H1 (cell line): ENCODE measurements at regions not wholly inside any gene's neighbourhood (a gene's known extent, or its start where the extent isn't known, plus 50 kb on each side); places are given as distances from the start of the nearest gene placed in this dataset.
A peak's percentile ranks its signal among the peaks of the same experiment; 100 is the strongest.

Experiments
- CTCF ChIA-PET: fragments of 300-600 bp; sonication (Branson Sonifier 250); formaldehyde crosslinking; loops from one replicate; lab custom pipeline; 2021; ENCODE audit not compliant: partially characterized antibody; lab: Charles Lee
- POLR2A ChIA-PET: fragments of 300-600 bp; sonication (Branson Sonifier 250); formaldehyde crosslinking; loops from one replicate; lab custom pipeline; 2021; ENCODE audit warnings: inconsistent platforms; ENCODE audit not compliant: partially characterized antibody; lab: Charles Lee
- DNase-seq, 2 experiments: peaks; one replicate each; pipeline versions ENCODE4 v3.0.0 to v3.0.0-alpha.2; 2010 to 2022; ENCODE audit warnings: low spot score in 2 of 2, low read depth in 1 of 2, mixed read lengths in 1 of 2
- FAIRE-seq: peaks from 2 replicates; lab custom pipeline; 2011; peaks lifted over from hg19 to GRCh38; lab: Jason Lieb, UNC
- H2AFZ ChIP-seq: 2 replicates; pipeline ENCODE4 v1.8.1; 2012; ENCODE audit warnings: low read length, inconsistent platforms
- H2AK5ac ChIP-seq: 2 replicates; pipeline ENCODE4 v1.6.1; 2013; ENCODE audit warnings: low read depth, low read length
- H2BK120ac ChIP-seq: replicated peaks from 2 replicates; pipeline ENCODE3; 2013; ENCODE audit warnings: low read depth, low read length, inconsistent platforms
- H2BK12ac ChIP-seq: 2 replicates; pipeline ENCODE4 v1.6.1; 2013; ENCODE audit warnings: low read depth, low read length
- H2BK15ac ChIP-seq: 2 replicates; pipeline ENCODE4 v1.6.1; 2013; ENCODE audit warnings: low read length
- H2BK20ac ChIP-seq: 2 replicates; pipeline ENCODE4 v1.6.1; 2013; ENCODE audit warnings: low read length
- H2BK5ac ChIP-seq: 2 replicates; pipeline ENCODE4 v1.6.1; 2013; ENCODE audit warnings: low read depth, low read length
- H3K14ac ChIP-seq: 2 replicates; pipeline ENCODE4 v1.6.1; 2013; ENCODE audit warnings: inconsistent platforms; ENCODE audit not compliant: insufficient read length
- H3K18ac ChIP-seq: 2 replicates; pipeline ENCODE4 v1.6.1; 2013; ENCODE audit warnings: low read length; ENCODE audit errors: extremely low read depth
- H3K23ac ChIP-seq: 2 replicates; pipeline ENCODE4 v1.6.1; 2013; ENCODE audit warnings: inconsistent platforms; ENCODE audit not compliant: insufficient read length
- H3K23me2 ChIP-seq: 2 replicates; pipeline ENCODE4 v1.6.1; 2013; ENCODE audit warnings: low read depth, low read length
- H3K27ac ChIP-seq: 2 replicates; pipeline ENCODE4 v1.6.1; 2011; ENCODE audit warnings: low read depth, low read length, inconsistent platforms
- H3K27me3 ChIP-seq, 4 experiments: replicated peaks in 1 of 4; 1 replicate in 1 of 4; 2 replicates in 3 of 4; pipeline versions ENCODE4 v1.6.1 to v1.8.1; 2011 to 2013; ENCODE audit warnings: low read length in 3 of 4, mild to moderate bottlenecking in 3 of 4, inconsistent platforms in 2 of 4, mixed read lengths in 2 of 4, moderate library complexity in 1 of 4; ENCODE audit not compliant: control insufficient read depth in 3 of 4, insufficient read depth in 3 of 4; ENCODE audit errors: extremely low read depth in 1 of 4
- H3K36me3 ChIP-seq, 4 experiments: 2 replicates each; pipeline versions ENCODE4 v1.6.1 to v1.8.1; 2011 to 2013; ENCODE audit warnings: mild to moderate bottlenecking in 4 of 4, low read length in 3 of 4, moderate library complexity in 2 of 4, control low read depth in 1 of 4, inconsistent platforms in 1 of 4; ENCODE audit not compliant: insufficient read depth in 4 of 4, control insufficient read depth in 2 of 4
- H3K4ac ChIP-seq: replicated peaks from 2 replicates; pipeline ENCODE3; 2013; ENCODE audit warnings: low read length, low read depth, mixed read lengths, inconsistent platforms; ENCODE audit not compliant: insufficient read length
- H3K4me1 ChIP-seq, 4 experiments: replicated peaks in 1 of 4; 1 replicate in 1 of 4; 2 replicates in 3 of 4; pipeline versions ENCODE4 v1.6.1 to v1.8.1; 2011 to 2013; ENCODE audit warnings: low read length in 3 of 4, inconsistent platforms in 2 of 4, mixed read lengths in 1 of 4; ENCODE audit not compliant: insufficient read depth in 4 of 4, control insufficient read depth in 3 of 4
- H3K4me2 ChIP-seq, 2 experiments: 2 replicates each; pipeline versions ENCODE4 v1.6.1 to v1.8.1; 2011 to 2013; ENCODE audit warnings: low read depth in 2 of 2, low read length in 2 of 2, control low read depth in 1 of 2, inconsistent platforms in 1 of 2, mild to moderate bottlenecking in 1 of 2; ENCODE audit not compliant: insufficient read depth in 1 of 2
- H3K4me3 ChIP-seq, 4 experiments: fragments of 200-600, 300-600 bp in 1 of 4; sonication (generic), shearing (Covaris generic), sonication (Bioruptor Twin) in 1 of 4; 2 replicates each; pipeline versions ENCODE4 v1.5.1 to v1.8.1; 2011 to 2016; ENCODE audit warnings: low read length in 4 of 4, low read depth in 3 of 4, control low read depth in 2 of 4, inconsistent platforms in 2 of 4, mild to moderate bottlenecking in 2 of 4, mixed read lengths in 1 of 4, moderate library complexity in 1 of 4; ENCODE audit not compliant: insufficient read depth in 2 of 4; ENCODE audit errors: extremely low read depth in 1 of 4
- H3K56ac ChIP-seq: replicated peaks from 2 replicates; pipeline ENCODE3; 2013; ENCODE audit warnings: low read depth, mild to moderate bottlenecking, mixed read lengths, low read length, inconsistent platforms; ENCODE audit not compliant: insufficient read length
- H3K79me1 ChIP-seq: 2 replicates; pipeline ENCODE4 v1.6.1; 2013; ENCODE audit warnings: low read depth, low read length, control low read depth
- H3K79me2 ChIP-seq, 2 experiments: 2 replicates each; pipeline versions ENCODE4 v1.6.1 to v1.8.1; 2012 to 2013; ENCODE audit warnings: low read length in 2 of 2, mild to moderate bottlenecking in 2 of 2, inconsistent platforms in 1 of 2; ENCODE audit not compliant: insufficient read depth in 2 of 2, control insufficient read depth in 1 of 2
- H3K9ac ChIP-seq, 4 experiments: replicated peaks in 1 of 4; 1 replicate in 1 of 4; 2 replicates in 3 of 4; pipeline versions ENCODE4 v1.6.1 to v1.8.1; 2011 to 2013; ENCODE audit warnings: low read depth in 3 of 4, low read length in 3 of 4, control low read depth in 2 of 4, mild to moderate bottlenecking in 2 of 4, moderate library complexity in 2 of 4, inconsistent platforms in 1 of 4; ENCODE audit errors: extremely low read depth in 1 of 4
- H3K9me3 ChIP-seq, 2 experiments: 2 replicates each; pipeline versions ENCODE4 v1.6.1 to v1.8.1; 2012 to 2013; ENCODE audit warnings: mild to moderate bottlenecking in 2 of 2, moderate library complexity in 2 of 2, control low read depth in 1 of 2, inconsistent platforms in 1 of 2, low read depth in 1 of 2, low read length in 1 of 2, mixed read lengths in 1 of 2; ENCODE audit not compliant: insufficient read depth in 2 of 2
- H4K20me1 ChIP-seq, 2 experiments: replicated peaks in 1 of 2; 2 replicates each; pipeline versions ENCODE3 to v1.8.1; 2011 to 2013; ENCODE audit warnings: inconsistent platforms in 2 of 2, low read length in 2 of 2, mild to moderate bottlenecking in 1 of 2; ENCODE audit not compliant: insufficient read depth in 2 of 2, control insufficient read depth in 1 of 2
- H4K5ac ChIP-seq: 2 replicates; pipeline ENCODE4 v1.6.1; 2013; ENCODE audit warnings: low read length, low read depth, mixed read lengths, inconsistent platforms; ENCODE audit not compliant: insufficient read length
- H4K8ac ChIP-seq: 2 replicates; pipeline ENCODE4 v1.8.0; 2013; ENCODE audit warnings: mild to moderate bottlenecking, moderate library complexity, low read length, inconsistent platforms; ENCODE audit not compliant: insufficient read depth; ENCODE audit errors: extremely low read depth
- H4K91ac ChIP-seq: replicated peaks from 2 replicates; pipeline ENCODE3; 2013; ENCODE audit warnings: low read length, mixed read lengths, inconsistent platforms; ENCODE audit not compliant: insufficient read length
- JUN ChIP-seq: IDR thresholded peaks from 2 replicates; pipeline ENCODE4 v1.6.1; 2011; ENCODE audit warnings: low read depth, mild to moderate bottlenecking, improper control_type of control experiment, low read length
- JUND ChIP-seq: IDR thresholded peaks from 2 replicates; pipeline ENCODE4 v1.6.1; 2011; ENCODE audit warnings: mild to moderate bottlenecking, improper control_type of control experiment, low read length
- RFX5 ChIP-seq: IDR thresholded peaks from 2 replicates; pipeline ENCODE4 v1.6.1; 2011; ENCODE audit warnings: low read depth, low read length, improper control_type of control experiment, borderline replicate concordance
- SIN3A ChIP-seq, 2 experiments: IDR thresholded peaks in 1 of 2; conservative IDR thresholded peaks in 1 of 2; 2 replicates each; pipeline ENCODE4 v1.6.1; 2011 to 2012; ENCODE audit warnings: low read length in 2 of 2, improper control_type of control experiment in 1 of 2, low read depth in 1 of 2, mild to moderate bottlenecking in 1 of 2
- TEAD4 ChIP-seq: IDR thresholded peaks from 2 replicates; pipeline ENCODE4 v1.6.1; 2012; ENCODE audit warnings: low read depth, low read length, inconsistent platforms, mixed read lengths
- WGBS, 2 experiments: shearing (Covaris generic) in 1 of 2; methylation state at CpG; one replicate each; pipeline versions ENCODE4 v1.1.6 to v1.1.7; 2013 to 2015; ENCODE audit warnings: low lambda C conversion rate in 2 of 2, mixed read lengths in 2 of 2, inconsistent platforms in 1 of 2, low coverage in 1 of 2, missing lambda C conversion rate in 1 of 2; ENCODE audit not compliant: insufficient replicate concordance in 2 of 2, insufficient coverage in 1 of 2, insufficient read length in 1 of 2; ENCODE audit errors: extremely low coverage in 1 of 2, missing lambda C conversion rate in 1 of 2; 5-methylcytosine and 5-hydroxymethylcytosine counted together

GRCh38 chr2:113818382-113818951 lies 62.0 kb upstream of the SLC35F5 start:
- H2AFZ ChIP-seq, result peak overlapping the region; percentile 90
- no peak overlapping the region for H3K9ac ChIP-seq
- no peak for FAIRE-seq

More at GRCh38 chr2:113818382-113818951, 62.0 kb upstream of the SLC35F5 start:
- 51% methylated on average over 10 of the region's 10 CpGs; no CpG with 5 or more reads in 1 of the 2 experiments for WGBS, 2 experiments
- no peak overlapping the region for H3K14ac ChIP-seq
- peaks cover 0 to 5% (median 2%) of the 10 kb centered on the region in 4 experiments; a peak in 3 of 7 replicates for H3K4me1 ChIP-seq
- no peak overlapping the region for H3K18ac ChIP-seq
- peak overlapping the region; percentile 81; the same call in 1 of the 2 replicates for H2BK15ac ChIP-seq
- H3K79me1 ChIP-seq, result no peaks in the 10 kb centered on the region
- ChIA-PET CTCF (interaction anchor here (0.5 to 2.0 kb wide), 3 partner anchors 10 to 1906 kb away, joined by 3 to 5 read pairs (median 3); no protein-coding TSS in a partner anchor), POLR2A (interaction anchor here (1.2 to 1.5 kb wide), 2 partner anchors 62 to 71 kb away, joined by 5 to 7 read pairs; partner anchors contain the start of genes ACTR3 and SLC35F5)
- no peaks in the 10 kb centered on the region for H4K20me1 ChIP-seq
- H4K8ac ChIP-seq, result no peak overlapping the region
- H2BK20ac ChIP-seq, result no peak overlapping the region
- no peak overlapping the region for H3K4ac ChIP-seq
- H3K79me2 ChIP-seq, result no peaks in the 10 kb centered on the region
- no peak overlapping the region for H2BK120ac ChIP-seq
- no peak overlapping the region for H2AK5ac ChIP-seq
- peak overlapping the region in 1 of 2 experiments; percentile 12; a peak in 1 of 4 replicates for H3K4me2 ChIP-seq
- TF ChIP-seq RFX5 (no peak), JUN (0 out of 2 replicates have a peak, but pooled peaks have one; percentile 66), SIN3A (conservative IDR thresholded peaks at IDR 0.05 in 1 of 2, IDR thresholded peaks at IDR 0.05 in 1 of 2; ENCODE audit: low read depth in 1 of 2, low read length in 2 of 2) (0 out of 4 replicates have a peak, but pooled peaks of 1 of the 2 experiments have one; percentile 36), TEAD4 (peak; percentile 63), JUND (peak; percentile 91)
- TF ChIP-seq, all 59 proteins: peak for 4
- peak in 1 of 2 experiments; percentile 27 for DNase-seq
- Histone ChIP-seq H3K36me3 (no peaks in the 10 kb centered on the region), H4K5ac (no peak overlapping the region), H3K4me3 (no peak overlapping the region), H3K23ac (no peak overlapping the region), H3K27ac (no peak overlapping the region), H2BK5ac (peak overlapping the region; percentile 37; the same call in 1 of the 2 replicates), H3K56ac (no peak overlapping the region), H4K91ac (no peak overlapping the region), H3K9me3 (no peaks in the 10 kb centered on the region), H3K23me2 (no peaks in the 10 kb centered on the region), H3K27me3 (no peaks in the 10 kb centered on the region), H2BK12ac (no peak overlapping the region)
